CD8-positive, alpha-beta memory T cell (primary cell): ENCODE measurements at regions not wholly inside any gene's neighbourhood (a gene's known extent, or its start where the extent isn't known, plus 50 kb on each side); places are given as distances from the start of the nearest gene placed in this dataset.
"Not testable (repeated sequence)": the region's sequence is repeated elsewhere in the genome, so short reads cannot be mapped to it uniquely, and the experiment has no call there.

Source experiments
- CTCF ChIA-PET: fragments of 350-600 bp; sonication (Branson Sonifier 250); formaldehyde crosslinking; loops from one replicate; lab custom pipeline; 2021; ENCODE audit warnings: antibody characterized with exemption; lab: Charles Lee
- POLR2A ChIA-PET: fragments of 350-600 bp; sonication (Branson Sonifier 250); formaldehyde crosslinking; loops from one replicate; lab custom pipeline; 2021; ENCODE audit warnings: antibody characterized with exemption; lab: Charles Lee
- DNase-seq, 5 donors: peaks; one replicate each; pipeline versions ENCODE4 v3.0.0 to v3.0.0-alpha.2; 2020 to 2022; ENCODE audit warnings: mixed read lengths in 1 of 5
- H3K27ac ChIP-seq: one replicate; pipeline ENCODE4 v1.7.0; 2013; ENCODE audit warnings: low read depth, mild to moderate bottlenecking, low read length, moderate library complexity
- H3K27me3 ChIP-seq: 2 replicates; pipeline ENCODE4 v1.7.0; 2013; ENCODE audit warnings: low read length, mild to moderate bottlenecking; ENCODE audit not compliant: insufficient read depth, poor library complexity, severe bottlenecking
- H3K36me3 ChIP-seq: 2 replicates; pipeline ENCODE4 v1.7.0; 2013; ENCODE audit warnings: mild to moderate bottlenecking, low read length, moderate library complexity; ENCODE audit not compliant: insufficient read depth
- H3K4me1 ChIP-seq: 2 replicates; pipeline ENCODE4 v1.7.0; 2013; ENCODE audit warnings: mild to moderate bottlenecking, low read length, moderate library complexity; ENCODE audit not compliant: insufficient read depth
- H3K4me3 ChIP-seq: 2 replicates; pipeline ENCODE4 v1.7.0; 2013; ENCODE audit warnings: mild to moderate bottlenecking, low read length
- H3K9me3 ChIP-seq: 2 replicates; pipeline ENCODE4 v1.7.0; 2013; ENCODE audit warnings: mild to moderate bottlenecking, low read length
- H3K27ac Mint-ChIP-seq, 8 donors: one replicate each; pipeline ENCODE4 v1.8.0; 2020 to 2021; ENCODE audit warnings: mixed read lengths in 8 of 8, mild to moderate bottlenecking in 6 of 8, inconsistent platforms in 3 of 8, moderate library complexity in 3 of 8
- H3K27me3 Mint-ChIP-seq, 2 donors: one replicate each; pipeline ENCODE4 v1.8.0; 2020 to 2021; ENCODE audit warnings: mixed read lengths in 2 of 2, mild to moderate bottlenecking in 1 of 2, moderate library complexity in 1 of 2
- H3K36me3 Mint-ChIP-seq, 3 donors: one replicate each; pipeline ENCODE4 v1.8.0; 2020 to 2021; ENCODE audit warnings: mixed read lengths in 3 of 3, inconsistent platforms in 1 of 3, mild to moderate bottlenecking in 1 of 3
- H3K4me1 Mint-ChIP-seq, 3 donors: one replicate each; pipeline ENCODE4 v1.8.0; 2020 to 2021; ENCODE audit warnings: mixed read lengths in 3 of 3, inconsistent platforms in 1 of 3, mild to moderate bottlenecking in 1 of 3
- H3K4me3 Mint-ChIP-seq, 7 donors: one replicate each; pipeline ENCODE4 v1.8.0; 2020 to 2021; ENCODE audit warnings: mixed read lengths in 7 of 7, mild to moderate bottlenecking in 6 of 7, moderate library complexity in 4 of 7, inconsistent platforms in 2 of 7
- H3K9me3 Mint-ChIP-seq, 5 donors: one replicate each; pipeline ENCODE4 v1.8.0; 2020 to 2022; ENCODE audit warnings: mixed read lengths in 5 of 5, mild to moderate bottlenecking in 3 of 5, moderate library complexity in 2 of 5, inconsistent platforms in 1 of 5

- Histone ChIP-seq H3K4me3 (no peak overlapping the region), H3K27me3 (no peaks in the 10 kb centered on the region), H3K36me3 (no peaks in the 10 kb centered on the region), H3K27ac (no peak overlapping the region), H3K9me3 (no peaks in the 10 kb centered on the region), H3K4me1 (no peaks in the 10 kb centered on the region)
- ChIA-PET POLR2A (no interaction called here), CTCF (no interaction called here)
- no peaks in the 10 kb centered on the region for H3K36me3 Mint-ChIP-seq
- H3K9me3 Mint-ChIP-seq = peaks cover 0 to 5% (median 3%) of the 10 kb centered on the region in 5 donors
- no peak overlapping the region for H3K4me3 Mint-ChIP-seq
- H3K4me1 Mint-ChIP-seq = no peaks in the 10 kb centered on the region
- no peak overlapping the region for H3K27ac Mint-ChIP-seq
- DNase-seq = no peak
- H3K27me3 Mint-ChIP-seq = no peaks in the 10 kb centered on the region
Measured at GRCh38 chr3:26480377-26480776, 142.2 kb upstream of the LRRC3B start.

GRCh38 chr3:26484140-26484539 is 138.4 kb upstream of the LRRC3B start:
- CTCF ChIA-PET = no interaction called here
- POLR2A ChIA-PET = no interaction called here
- Histone ChIP-seq H3K27ac (no peak overlapping the region), H3K4me1 (no peaks in the 10 kb centered on the region), H3K4me3 (no peak overlapping the region), H3K36me3 (no peaks in the 10 kb centered on the region), H3K27me3 (no peaks in the 10 kb centered on the region), H3K9me3 (no peaks in the 10 kb centered on the region)
- Mint-ChIP-seq H3K4me1 (no peaks in the 10 kb centered on the region), H3K9me3 (peaks cover 0 to 9% (median 8%) of the 10 kb centered on the region in 5 donors), H3K36me3 (no peaks in the 10 kb centered on the region), H3K27me3 (no peaks in the 10 kb centered on the region), H3K4me3 (no peak overlapping the region), H3K27ac (no peak overlapping the region)
- DNase-seq = no peak

- H3K36me3 Mint-ChIP-seq = no peaks in the 10 kb centered on the region
- Histone ChIP-seq H3K9me3 (no peaks in the 10 kb centered on the region), H3K4me3 (no peak overlapping the region), H3K27ac (no peak overlapping the region), H3K36me3 (no peaks in the 10 kb centered on the region), H3K4me1 (no peaks in the 10 kb centered on the region), H3K27me3 (no peaks in the 10 kb centered on the region)
- H3K4me1 Mint-ChIP-seq = no peaks in the 10 kb centered on the region
- H3K27ac Mint-ChIP-seq = no peak overlapping the region
- ChIA-PET CTCF (no interaction called here), POLR2A (no interaction called here)
- no peak overlapping the region for H3K4me3 Mint-ChIP-seq
- DNase-seq = no peak
- H3K9me3 Mint-ChIP-seq = peaks cover 0 to 16% (median 8%) of the 10 kb centered on the region in 5 donors
- H3K27me3 Mint-ChIP-seq = no peaks in the 10 kb centered on the region
Measured at GRCh38 chr3:26498271-26498670, 124.3 kb upstream of the LRRC3B start.

- DNase-seq = no peak
- Histone ChIP-seq H3K4me1 (no peaks in the 10 kb centered on the region), H3K36me3 (no peaks in the 10 kb centered on the region), H3K27ac (no peak overlapping the region), H3K27me3 (no peaks in the 10 kb centered on the region), H3K4me3 (no peak overlapping the region), H3K9me3 (no peaks in the 10 kb centered on the region)
- Mint-ChIP-seq H3K27ac (no peak overlapping the region), H3K27me3 (no peaks in the 10 kb centered on the region), H3K36me3 (no peaks in the 10 kb centered on the region), H3K4me3 (no peak overlapping the region), H3K4me1 (no peaks in the 10 kb centered on the region), H3K9me3 (peaks cover 0 to 9% (median 2%) of the 10 kb centered on the region in 5 donors)
- ChIA-PET CTCF (no interaction called here), POLR2A (no interaction called here)
Measured at GRCh38 chr3:26505399-26505798, 117.2 kb upstream of the LRRC3B start.

GRCh38 chr3:26514445-26515029 is 108.0 kb upstream of the LRRC3B start:
- not testable (repeated sequence) for H3K4me3 Mint-ChIP-seq, H3K27ac Mint-ChIP-seq

GRCh38 chr3:26515351-26515750 is 107.2 kb upstream of the LRRC3B start:
- Histone ChIP-seq H3K27ac (no peak overlapping the region), H3K4me3 (no peak overlapping the region), H3K36me3 (no peaks in the 10 kb centered on the region), H3K4me1 (no peaks in the 10 kb centered on the region), H3K27me3 (no peaks in the 10 kb centered on the region), H3K9me3 (no peaks in the 10 kb centered on the region)
- ChIA-PET POLR2A (no interaction called here), CTCF (no interaction called here)
- Mint-ChIP-seq H3K27me3 (no peaks in the 10 kb centered on the region), H3K9me3 (peaks cover 4 to 12% (median 9%) of the 10 kb centered on the region in 5 donors), H3K36me3 (no peaks in the 10 kb centered on the region), H3K27ac (no peak overlapping the region), H3K4me1 (no peaks in the 10 kb centered on the region), H3K4me3 (no peak overlapping the region)
- no peak for DNase-seq

More at GRCh38 chr3:26514445-26515029, 108.0 kb upstream of the LRRC3B start:
- H3K36me3 ChIP-seq, H3K27me3 ChIP-seq, H3K4me3 ChIP-seq, H3K27me3 Mint-ChIP-seq, DNase-seq, H3K4me1 Mint-ChIP-seq, H3K36me3 Mint-ChIP-seq, H3K27ac ChIP-seq, H3K9me3 ChIP-seq, H3K4me1 ChIP-seq, CTCF ChIA-PET, POLR2A ChIA-PET: not testable (repeated sequence)
- peaks cover 4 to 12% (median 9%) of the 10 kb centered on the region in 5 donors for H3K9me3 Mint-ChIP-seq

GRCh38 chr3:26521261-26521660 is 101.3 kb upstream of the LRRC3B start:
- Mint-ChIP-seq H3K36me3 (no peaks in the 10 kb centered on the region), H3K9me3 (peaks cover 4 to 27% (median 20%) of the 10 kb centered on the region in 5 donors), H3K4me3 (no peak overlapping the region), H3K27ac (no peak overlapping the region), H3K4me1 (no peaks in the 10 kb centered on the region), H3K27me3 (no peaks in the 10 kb centered on the region)
- ChIA-PET CTCF (no interaction called here), POLR2A (no interaction called here)
- no peaks in the 10 kb centered on the region for H3K27me3 ChIP-seq
- DNase-seq = no peak
- H3K9me3 ChIP-seq = no peaks in the 10 kb centered on the region
- H3K4me1 ChIP-seq = no peaks in the 10 kb centered on the region
- H3K36me3 ChIP-seq = no peaks in the 10 kb centered on the region
- no peak overlapping the region for H3K4me3 ChIP-seq
- no peak overlapping the region for H3K27ac ChIP-seq

GRCh38 chr3:26522919-26523318 is 99.7 kb upstream of the LRRC3B start:
- Histone ChIP-seq H3K27me3 (no peaks in the 10 kb centered on the region), H3K4me1 (no peaks in the 10 kb centered on the region), H3K36me3 (no peaks in the 10 kb centered on the region), H3K27ac (no peak overlapping the region), H3K4me3 (no peak overlapping the region), H3K9me3 (no peaks in the 10 kb centered on the region)
- CTCF ChIA-PET = no interaction called here
- Mint-ChIP-seq H3K4me1 (no peaks in the 10 kb centered on the region), H3K27ac (no peak overlapping the region), H3K27me3 (no peaks in the 10 kb centered on the region), H3K4me3 (no peak overlapping the region), H3K9me3 (peaks cover 6 to 26% (median 18%) of the 10 kb centered on the region in 5 donors), H3K36me3 (no peaks in the 10 kb centered on the region)
- POLR2A ChIA-PET = no interaction called here
- no peak for DNase-seq
